ENCODE measurements at regions not wholly inside any gene's neighbourhood (a gene's known extent, or its start where the extent isn't known, plus 50 kb on each side); places are given as distances from the start of the nearest gene placed in this dataset.

DNA sequence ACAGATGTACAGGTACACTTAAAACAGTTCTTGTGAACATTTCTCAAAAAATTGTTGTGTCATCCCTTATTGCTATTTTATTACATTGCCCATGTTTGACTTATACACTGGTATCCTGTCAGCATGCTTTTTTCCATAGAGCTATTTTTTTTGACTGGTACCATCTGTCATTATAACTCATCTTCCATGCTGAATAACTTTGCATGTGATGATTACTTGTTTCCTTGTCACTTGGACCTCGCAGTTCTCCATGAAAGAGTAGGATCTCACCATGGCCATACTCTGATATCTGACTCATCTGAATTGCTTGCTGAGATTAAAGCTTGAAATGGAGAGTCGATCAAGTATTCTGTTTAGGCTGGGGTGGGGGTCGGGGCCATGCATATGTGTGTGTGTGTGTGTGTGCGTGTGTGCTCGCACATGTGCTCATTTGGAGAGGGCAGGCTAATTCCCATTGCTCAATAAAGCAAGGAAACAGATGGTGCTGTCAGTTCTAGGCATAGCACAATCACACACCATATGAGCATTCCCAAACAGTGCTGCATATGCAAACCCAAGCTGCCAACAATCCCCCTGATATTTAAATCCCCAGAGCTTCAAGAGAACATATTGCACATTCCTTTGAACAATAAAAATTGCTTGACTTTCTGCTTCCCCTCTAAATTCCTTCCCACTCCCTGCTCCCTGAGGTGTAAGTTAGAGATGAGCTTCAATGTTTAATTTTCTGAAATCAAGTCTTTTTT, 62.9 kb downstream of the NHLRC3 start:
- TF ChIP-seq, protein P1, sequence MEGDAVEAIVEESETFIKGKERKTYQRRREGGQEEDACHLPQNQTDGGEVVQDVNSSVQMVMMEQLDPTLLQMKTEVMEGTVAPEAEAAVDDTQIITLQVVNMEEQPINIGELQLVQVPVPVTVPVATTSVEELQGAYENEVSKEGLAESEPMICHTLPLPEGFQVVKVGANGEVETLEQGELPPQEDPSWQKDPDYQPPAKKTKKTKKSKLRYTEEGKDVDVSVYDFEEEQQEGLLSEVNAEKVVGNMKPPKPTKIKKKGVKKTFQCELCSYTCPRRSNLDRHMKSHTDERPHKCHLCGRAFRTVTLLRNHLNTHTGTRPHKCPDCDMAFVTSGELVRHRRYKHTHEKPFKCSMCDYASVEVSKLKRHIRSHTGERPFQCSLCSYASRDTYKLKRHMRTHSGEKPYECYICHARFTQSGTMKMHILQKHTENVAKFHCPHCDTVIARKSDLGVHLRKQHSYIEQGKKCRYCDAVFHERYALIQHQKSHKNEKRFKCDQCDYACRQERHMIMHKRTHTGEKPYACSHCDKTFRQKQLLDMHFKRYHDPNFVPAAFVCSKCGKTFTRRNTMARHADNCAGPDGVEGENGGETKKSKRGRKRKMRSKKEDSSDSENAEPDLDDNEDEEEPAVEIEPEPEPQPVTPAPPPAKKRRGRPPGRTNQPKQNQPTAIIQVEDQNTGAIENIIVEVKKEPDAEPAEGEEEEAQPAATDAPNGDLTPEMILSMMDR (conservative IDR thresholded peaks at IDR 0.05; ENCODE audit: low read length): no peak
- DNase-seq (ENCODE audit: low read depth): no peak
- H3K4me3 ChIP-seq (ENCODE audit: low read length): no peak overlapping the region

DNA sequence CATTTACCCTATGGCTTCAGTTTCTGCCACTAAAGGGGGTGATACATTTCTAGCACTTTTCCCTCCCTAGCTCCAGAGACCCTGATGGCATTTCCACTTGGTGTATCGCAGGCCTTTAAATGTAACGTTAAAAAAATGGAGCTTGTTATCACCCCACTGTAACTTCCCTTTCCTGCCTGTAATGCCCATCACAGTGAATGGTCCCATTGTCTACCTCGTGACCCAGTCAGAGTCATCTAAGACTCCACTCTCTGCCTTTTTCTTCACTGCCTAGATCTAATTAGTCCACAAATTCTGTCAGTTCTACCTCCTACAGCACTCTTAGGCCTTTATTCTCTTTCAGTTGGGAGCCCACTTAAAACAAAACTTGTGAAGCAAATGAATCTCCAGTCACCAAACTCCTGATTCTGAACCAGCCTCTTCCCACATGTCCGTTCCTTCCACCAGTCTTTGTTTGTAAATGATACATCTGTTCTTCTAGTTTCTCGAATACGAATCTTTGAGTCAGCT, 64.8 kb downstream of the NHLRC3 start:
- no peak overlapping the region for H3K4me3 ChIP-seq (ENCODE audit: low read length)
- TF ChIP-seq, protein P1 (conservative IDR thresholded peaks at IDR 0.05; ENCODE audit: low read length): no peak
- DNase-seq (ENCODE audit: low read depth): no peak

- H3K4me3 ChIP-seq (ENCODE audit: low read length): no peak overlapping the region
- TF ChIP-seq, protein P1 (conservative IDR thresholded peaks at IDR 0.05; ENCODE audit: low read length): no peak
- DNase-seq (ENCODE audit: low read depth): peak; percentile 6
These were observed 66.9 kb downstream of the NHLRC3 start for GRCh38 chr13:39105110-39105509.

DNA sequence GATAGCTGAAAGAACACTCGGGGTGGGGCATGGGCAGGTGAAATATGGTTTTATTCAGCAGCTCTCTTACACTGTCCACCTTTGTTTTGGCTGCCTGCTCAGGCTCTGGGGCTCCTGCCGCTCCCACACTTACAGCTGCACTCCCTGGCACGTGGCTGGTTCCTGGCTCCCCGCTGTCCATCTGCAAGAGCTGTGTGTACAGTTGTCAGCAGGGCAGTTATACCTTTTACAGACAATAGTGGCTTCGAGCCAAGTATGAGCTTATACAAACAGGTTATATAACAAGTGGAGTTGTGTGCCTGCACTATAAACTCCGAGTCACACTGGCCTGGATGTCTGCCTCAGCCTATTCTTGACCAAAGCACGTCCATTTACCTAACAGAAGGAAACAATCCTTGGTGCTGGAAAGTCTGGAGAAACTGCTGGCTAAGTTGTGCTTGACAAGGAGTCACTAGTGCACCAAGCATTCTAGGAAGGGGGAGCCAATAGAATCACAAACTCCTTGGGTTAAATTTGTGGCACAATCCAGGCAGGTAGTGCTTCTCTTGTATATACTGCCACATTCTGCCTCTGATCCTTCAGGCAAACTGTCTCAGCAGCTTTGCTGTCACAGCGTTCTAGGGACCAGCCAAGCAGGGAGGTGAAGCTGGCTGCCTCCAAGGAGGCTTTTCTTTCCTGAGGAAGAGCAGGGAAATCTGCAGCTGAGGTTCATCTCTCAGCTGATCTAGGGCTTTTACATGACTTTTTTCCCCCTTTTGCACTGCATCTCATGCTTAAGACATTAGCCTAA, 68.2 kb downstream of the NHLRC3 start:
- no peak overlapping the region for H3K4me3 ChIP-seq (ENCODE audit: low read length)
- TF ChIP-seq, protein P1 (conservative IDR thresholded peaks at IDR 0.05; ENCODE audit: low read length): no peak
- no peak for DNase-seq (ENCODE audit: low read depth)

DNA sequence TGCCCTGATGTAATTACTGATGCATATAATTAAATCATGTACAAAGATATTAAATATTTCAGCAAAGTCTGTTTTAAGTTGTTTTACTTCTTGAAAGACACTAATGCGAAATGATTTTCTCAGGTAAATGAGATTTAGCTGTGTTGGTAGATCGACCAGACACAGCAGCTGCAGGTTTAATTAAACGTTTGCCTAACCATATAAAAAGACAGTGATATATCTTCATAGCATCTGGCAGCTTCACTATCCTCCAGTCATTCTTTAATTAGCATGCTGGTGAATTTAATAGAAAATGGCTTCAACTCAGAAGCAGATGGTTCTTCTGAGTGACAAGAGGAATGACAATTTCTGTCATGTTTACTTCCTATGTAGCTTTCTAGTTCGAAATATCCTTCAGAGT, 69.3 kb downstream of the NHLRC3 start:
- TF ChIP-seq, protein P1 (conservative IDR thresholded peaks at IDR 0.05; ENCODE audit: low read length): no peak

GRCh38 chr13:39108783-39109182, 70.5 kb downstream of the NHLRC3 start:
- DNase-seq (ENCODE audit: low read depth): no peak
- H3K4me3 ChIP-seq (ENCODE audit: low read length): no peak overlapping the region
- TF ChIP-seq, protein P1 (conservative IDR thresholded peaks at IDR 0.05; ENCODE audit: low read length): no peak

More for the DNA sequence above, 69.3 kb downstream of the NHLRC3 start:
- no peak overlapping the region for H3K4me3 ChIP-seq (ENCODE audit: low read length)
- DNase-seq (ENCODE audit: low read depth): no peak
